Fibroblast of skin of scalp (primary cell): ENCODE measurements at regions not wholly inside any gene's neighbourhood (a gene's known extent, or its start where the extent isn't known, plus 50 kb on each side); places are given as distances from the start of the nearest gene placed in this dataset.
"Not testable (repeated sequence)": the region's sequence is repeated elsewhere in the genome, so short reads cannot be mapped to it uniquely, and the experiment has no call there.

Source experiments
- DNase-seq: peaks from one replicate; pipeline ENCODE4 v3.0.0-alpha.2; 2013

DNA sequence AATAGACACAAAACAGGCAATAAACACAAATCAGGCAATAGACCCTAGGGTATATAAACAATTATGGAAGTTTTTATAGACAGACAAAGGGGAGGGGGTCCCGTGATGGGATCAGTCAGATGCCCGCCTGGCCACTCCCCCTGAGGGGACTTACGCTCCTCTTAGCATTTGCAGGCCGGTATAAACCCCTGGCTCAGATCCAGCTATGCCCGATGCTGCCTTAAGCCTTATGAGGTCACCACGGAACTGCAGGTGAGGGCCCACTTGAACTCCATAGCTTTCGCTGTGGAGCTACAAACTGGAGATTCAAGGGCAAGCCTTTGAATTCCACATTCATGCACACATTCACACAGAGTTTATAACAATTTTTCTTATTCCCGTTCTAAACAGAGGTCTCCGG lies 340.5 kb upstream of the USP9Y start:
- DNase-seq: no peak

DNA sequence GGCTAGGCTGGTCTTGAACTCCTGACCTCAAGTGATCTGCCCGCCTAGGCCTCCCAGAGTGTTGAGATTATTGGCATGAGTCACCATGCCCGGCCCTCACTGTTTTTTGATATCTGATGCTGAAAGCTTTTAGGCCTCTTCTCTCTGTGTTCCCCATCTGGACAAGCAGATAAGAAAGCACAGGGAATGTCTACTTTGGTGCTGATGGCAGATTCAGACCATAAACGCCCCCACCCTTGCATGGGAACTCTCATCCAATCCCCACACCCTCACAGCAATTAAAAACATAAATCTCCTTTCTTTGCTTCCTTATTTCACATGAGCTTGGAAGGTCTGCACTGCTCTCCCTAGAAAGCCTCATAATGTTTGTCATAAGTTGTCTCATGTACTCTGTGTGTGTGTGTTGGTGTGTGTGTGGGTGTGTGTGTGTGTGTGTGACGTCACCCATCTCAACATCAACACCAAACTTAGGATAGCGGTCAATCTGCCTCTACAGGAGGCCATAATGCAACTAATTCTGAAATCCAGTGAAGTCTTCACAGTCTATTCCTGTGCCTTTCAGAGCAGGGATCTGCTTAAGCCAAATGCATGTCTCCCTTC lies 335.6 kb upstream of the USP9Y start:
- DNase-seq: no peak

DNA sequence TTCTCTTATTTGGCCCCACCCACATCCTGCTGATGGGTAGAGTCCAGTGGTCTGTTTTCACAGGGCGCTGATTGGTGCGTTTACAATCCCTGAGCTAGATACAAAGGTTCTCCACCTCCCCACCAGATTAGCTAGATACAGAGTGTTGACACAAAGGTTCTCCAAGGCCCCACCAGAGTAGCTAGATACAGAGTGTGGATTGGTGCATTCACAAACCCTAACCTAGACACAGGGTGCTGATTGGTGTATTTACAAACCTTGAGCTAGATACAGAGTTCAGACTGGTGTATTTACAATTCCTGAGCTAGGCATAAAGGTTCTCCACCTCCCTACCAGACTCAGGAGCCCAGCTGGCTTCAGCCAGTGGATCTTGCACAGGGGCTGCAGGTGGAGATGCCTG lies 326.4 kb upstream of the USP9Y start:
- not testable (repeated sequence) for DNase-seq

DNA sequence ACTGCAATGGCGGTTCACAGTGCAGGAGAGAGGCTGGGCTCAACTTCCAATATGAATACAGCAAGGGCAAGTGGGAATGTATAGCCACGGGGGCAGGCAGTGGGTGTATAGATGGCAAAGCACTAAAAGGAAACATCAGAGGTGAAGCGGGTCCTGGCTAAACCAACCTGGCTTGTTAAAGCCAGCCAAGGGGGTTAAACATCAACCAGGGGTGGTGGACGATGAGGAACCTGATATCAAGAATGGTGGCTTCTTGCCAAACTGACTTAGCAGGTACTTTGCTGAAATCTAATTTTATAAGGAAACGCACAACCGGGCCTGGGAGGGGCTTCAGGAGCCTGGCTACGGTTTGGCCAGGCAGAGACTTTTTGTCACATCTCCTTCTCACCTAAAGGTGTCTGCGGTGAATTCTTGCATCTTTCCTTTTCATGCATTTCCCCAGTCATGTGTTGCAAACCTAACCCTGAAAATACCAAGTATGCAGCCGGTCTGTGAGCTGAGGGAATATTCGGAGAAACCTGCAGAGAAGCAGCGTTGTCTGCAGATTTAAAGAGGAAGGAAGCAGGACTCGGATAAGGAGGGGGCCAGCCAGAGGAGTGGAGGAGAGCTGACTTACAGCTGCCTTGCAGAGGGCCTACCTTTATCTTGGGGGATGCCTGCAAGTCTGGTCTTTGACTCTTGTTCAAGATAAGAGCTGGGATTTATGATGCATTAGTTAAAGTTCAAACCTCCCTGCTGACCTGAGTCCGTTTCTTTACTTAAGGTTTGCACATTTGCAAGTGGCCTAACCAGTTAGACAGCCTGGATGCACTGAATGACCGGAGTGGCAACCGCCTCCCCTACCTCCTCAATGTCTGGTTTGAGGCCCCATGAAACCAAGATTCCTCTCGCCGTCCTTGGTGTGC lies 309.1 kb upstream of the USP9Y start:
- DNase-seq: not testable (repeated sequence)

DNA sequence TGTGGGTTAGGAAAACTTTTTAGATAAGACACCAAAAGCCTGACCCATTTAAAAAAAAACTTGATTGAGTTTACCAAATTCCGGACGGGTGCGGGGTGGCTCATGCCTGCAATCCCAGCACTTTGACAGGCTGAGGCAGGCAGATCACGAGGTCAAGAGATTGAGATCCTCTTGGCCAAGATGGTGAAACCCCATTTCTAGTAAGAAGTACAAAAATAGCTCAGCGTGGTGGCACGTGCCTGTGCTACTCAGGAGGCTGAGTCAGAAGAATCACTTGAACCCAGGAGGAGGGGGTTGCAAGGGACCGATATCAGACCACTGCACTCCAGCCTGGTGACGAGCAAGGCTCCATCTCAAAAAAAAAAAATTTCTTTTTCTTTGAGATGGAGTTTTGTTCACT lies 307.8 kb upstream of the USP9Y start:
- no peak for DNase-seq

DNA sequence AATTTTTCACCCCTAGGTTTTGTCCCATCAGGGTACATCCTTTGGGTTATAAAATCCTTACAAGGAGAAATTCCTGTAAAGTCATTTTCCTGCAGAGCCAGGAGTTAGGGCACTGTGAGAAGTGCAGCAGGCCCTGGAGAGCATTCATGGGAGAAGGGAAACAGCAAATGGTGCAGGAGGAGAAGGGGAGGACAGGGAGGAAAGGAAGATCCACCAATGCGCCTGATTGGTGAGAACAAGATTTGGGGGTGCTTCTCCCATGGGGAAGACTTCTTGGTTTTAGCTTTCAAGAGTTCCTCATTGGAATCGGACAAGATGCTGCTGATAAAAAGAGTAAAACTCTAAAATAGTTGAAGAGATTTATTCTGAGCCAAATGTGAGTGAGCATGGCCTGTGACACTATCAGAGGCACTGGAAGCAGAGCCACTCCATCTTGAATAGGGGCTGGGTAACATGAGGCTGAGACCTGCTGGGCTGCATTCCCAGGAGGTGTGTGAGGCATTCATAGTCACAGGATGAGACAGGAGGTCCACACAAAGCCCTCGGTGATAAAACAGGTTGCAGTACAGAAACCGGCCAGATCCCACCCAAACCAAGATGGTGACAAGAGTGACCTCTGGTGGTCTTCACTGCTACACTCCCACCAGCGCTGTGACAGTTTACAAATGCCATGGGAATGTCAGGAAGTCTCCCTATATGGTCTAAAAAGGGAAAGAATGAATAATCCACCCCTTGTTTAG lies 305.5 kb upstream of the USP9Y start:
- not testable (repeated sequence) for DNase-seq

DNA sequence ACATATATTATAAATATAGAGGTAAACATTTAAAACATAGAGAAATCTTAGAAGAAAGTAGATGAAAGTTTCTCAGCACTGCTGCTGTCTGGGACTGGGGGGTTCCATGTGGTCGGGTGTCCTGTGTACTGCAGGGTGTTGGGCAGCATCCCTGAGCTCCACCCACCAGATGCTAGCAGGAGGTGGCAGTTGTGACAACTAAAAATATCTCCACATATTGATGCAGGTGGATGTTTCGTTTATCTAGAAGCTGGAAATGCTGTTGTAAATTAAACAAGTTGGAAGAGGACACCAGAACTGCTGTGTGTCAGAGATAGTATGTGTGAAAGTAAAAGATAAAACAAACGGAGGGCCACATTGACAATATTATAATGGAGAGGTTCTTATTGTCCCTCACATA lies 297.1 kb upstream of the USP9Y start:
- DNase-seq: no peak

DNA sequence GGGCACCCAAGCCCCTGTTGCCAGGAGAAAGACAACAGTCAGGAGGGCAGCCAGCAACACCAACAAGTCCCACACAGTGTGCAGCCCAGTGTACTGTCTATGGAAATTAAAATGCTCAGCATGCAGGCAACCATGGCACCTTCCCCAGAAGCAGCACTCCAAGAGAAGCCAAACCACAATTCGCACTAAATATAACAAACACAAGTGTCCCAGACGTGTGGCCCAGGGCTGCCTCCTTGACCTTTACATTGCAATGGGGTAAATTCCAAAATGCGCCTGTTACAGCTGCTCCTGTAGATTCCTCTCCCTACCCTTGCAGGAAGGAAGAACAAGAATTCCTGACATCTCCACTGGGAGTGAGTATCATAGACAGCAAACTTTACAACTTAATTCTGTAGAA lies 292.8 kb upstream of the USP9Y start:
- no peak for DNase-seq

DNA sequence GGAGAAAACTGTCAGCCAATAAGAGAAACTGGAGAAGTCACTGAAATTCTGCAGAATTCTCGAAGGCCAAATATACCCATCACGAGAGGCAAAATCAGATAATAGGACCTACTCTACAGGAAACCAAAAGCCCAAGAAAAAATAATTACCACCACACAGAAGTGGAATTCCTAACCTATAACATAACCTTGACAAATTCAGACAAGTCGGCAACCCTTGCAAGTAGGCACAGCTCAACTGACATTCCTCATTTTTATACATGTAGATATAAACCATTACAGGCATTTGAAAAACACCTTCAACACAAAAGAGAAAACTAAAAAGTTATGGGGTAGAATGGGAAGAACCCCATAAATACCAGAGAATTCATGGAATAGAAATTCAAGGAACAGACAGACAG lies 290.3 kb upstream of the USP9Y start:
- no peak for DNase-seq

DNA sequence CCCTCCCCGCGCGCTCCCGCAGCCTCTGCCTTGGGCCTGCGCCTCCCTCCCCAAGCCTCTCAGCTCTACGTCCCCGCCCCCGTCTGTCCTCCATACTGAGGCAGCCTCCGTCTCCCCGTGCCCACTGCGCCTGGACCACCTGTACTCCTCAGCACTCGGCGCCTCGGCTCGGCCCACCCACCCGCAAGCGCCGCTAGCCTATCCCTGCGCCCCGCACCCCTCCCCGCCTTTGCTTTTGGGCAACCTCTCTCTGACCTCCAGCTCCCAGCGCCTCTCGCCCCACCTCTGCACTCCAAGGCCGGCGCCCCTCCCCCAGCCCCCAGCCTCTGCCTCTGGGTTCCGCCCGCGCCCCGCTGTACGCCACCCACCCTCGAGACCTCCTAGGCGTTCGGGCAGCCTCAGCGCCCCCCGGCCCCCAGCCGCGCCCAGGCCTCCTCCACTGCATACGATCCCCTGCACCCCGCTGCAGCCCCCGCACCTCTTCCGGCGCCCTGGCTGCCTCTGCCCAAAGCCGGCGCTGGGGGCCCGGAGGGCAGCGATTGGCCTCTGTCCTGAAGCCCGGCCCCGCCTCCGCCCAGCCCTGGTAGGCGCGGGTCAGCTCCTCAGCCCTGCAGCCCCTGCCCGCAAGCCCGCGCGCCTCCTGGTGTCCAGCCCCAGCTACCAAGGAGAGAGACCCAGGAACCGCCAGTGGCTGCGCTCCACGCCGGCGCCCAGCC lies 279.8 kb upstream of the USP9Y start:
- DNase-seq: no peak

DNA sequence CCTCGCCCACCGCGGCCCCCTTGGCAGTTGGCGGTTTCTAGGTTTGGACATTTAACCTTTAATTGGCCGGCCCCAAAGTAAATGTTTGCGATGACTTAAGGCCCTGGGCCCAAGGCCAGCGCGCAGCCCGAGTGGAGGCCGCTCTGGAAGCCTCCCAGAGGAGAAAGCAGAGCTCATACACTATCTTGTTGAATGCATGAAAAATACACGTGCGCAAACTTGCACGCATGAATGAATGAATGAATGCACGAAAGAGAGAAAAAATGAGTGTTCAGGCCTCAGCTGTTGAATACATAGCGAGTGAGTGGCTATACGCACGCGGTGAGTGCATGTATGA lies 279.3 kb upstream of the USP9Y start:
- no peak for DNase-seq

DNA sequence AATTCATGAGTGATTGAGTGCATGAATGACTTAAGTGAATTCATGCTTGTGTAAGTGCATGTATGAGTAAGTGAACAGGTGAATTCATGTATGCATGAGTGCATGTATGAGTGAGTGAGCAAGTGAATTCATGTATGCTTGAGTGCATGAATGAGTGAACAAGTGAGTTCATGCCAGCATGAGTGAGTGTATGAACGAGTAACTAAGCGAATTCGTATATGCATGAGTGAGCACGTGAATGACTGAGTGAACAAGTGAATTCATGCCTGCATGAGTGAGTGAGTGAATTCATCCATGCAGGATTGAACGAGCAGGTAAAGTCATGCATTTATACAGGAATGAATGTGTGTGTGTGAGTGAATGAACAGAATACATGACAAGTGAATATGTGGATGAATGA lies 278.5 kb upstream of the USP9Y start:
- no peak for DNase-seq

DNA sequence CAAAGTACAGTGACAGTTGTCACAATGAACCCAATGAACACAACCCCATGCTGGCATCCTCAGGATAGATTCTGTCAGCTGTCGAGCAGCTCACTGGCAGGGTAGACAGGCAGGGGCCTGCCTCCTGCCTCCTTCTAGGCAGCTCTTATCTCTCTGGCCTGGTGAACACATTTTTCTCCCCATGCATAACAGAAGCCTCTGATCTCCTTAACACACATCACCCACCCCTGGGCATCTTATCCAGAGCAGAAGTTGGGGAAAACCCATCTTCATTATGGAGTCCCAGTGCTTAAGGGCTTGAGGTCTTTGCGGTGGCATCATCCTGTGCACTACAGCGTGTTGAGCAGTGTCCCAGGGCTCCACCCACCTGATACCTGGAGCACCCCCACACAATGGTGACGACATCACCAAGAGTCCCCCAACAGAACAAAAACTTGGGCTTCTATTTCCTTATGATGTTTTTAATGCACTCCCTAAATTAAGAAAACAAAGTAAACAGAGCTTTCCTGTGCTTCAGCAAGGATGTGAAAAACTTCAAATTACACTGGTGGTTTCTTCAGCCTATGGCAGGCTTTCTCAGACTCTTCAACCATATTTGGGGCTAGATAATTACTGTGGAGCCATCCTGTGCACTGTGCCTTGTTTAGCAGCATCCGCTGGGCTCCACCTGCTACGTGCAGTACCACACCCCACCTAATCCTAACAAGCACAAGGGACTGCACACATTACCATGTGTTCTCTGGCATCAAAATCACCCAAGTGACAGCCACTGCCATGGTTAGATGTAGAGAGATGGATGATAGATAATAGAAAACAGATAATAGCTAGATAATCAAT lies 277.4 kb upstream of the USP9Y start:
- DNase-seq: no peak

DNA sequence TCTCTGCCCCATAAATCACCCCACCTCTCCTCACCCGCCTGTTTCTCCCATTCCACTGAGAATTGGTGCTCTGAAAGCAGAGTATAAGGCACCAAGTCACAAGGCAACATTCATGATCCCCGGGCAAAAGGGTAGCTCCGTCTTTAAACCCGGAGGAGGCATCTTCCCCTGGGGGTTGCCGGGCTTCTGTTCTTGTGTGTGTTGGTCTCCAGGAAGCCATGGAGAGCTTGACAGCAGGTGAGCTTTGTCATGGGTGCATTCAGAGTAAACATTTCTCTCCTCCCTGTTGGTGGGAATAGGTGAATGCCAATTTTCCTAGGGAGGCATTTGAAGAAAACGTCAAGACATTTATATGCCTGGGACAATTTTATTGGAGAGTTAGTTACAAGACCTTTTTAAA lies 275.5 kb upstream of the USP9Y start:
- DNase-seq: no peak

DNA sequence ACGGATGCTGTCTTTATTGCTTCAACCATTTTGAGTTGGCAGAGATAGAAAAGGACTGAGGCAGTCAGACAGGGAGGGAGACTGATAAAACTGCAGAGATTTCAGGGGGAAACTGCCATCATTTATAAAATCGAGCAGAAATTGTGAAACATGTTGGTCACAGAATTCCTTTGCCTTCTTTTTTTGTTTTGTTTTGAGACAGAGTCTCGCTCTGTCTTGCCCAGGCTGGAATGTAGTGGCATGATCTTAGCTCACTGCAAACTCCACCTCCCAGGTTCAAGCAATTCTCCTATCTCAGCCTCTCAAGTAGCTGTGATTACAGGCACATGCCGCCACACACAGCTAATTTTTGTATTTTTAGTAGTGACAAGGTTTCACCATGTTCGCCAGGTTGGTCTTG lies 273.7 kb upstream of the USP9Y start:
- DNase-seq: no peak

DNA sequence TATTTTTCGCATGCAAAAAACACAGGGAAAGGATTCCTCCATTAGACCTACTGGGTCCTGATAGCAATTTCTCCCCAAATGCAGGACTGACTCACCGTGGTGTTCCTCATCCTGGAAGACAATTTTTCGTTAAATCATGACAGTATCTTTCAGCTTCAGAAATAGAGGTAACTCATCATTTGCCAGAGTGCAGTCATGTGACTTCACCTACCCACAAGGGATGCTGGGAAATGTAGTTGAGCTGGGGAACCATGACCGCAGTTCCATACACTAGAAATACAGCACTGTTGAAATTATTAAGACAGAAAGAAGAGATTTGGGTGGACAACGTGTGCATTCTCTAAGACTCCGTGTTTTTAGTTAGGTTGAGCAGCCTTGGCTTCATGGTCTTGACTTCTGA lies 269.5 kb upstream of the USP9Y start:
- no peak for DNase-seq

DNA sequence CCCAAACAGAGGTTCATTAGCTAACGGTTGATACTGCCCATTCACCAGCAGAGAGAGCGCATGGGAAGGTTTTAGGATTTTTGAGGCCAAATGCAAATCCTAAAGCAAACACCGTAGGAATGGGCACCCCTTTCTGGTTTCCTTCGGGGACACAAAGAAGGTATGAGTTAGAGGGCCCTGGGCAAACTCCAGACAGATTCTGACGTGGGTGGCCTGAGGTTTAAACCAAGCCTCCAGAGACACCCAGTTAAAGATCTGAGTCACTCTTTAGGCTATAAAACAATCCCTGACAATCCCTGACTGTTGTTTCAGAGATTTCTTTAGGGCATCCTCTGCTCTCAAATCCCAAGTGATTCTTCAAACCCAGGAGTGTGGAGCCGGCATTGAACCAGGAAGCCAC lies 262.2 kb upstream of the USP9Y start:
- not testable (repeated sequence) for DNase-seq

DNA sequence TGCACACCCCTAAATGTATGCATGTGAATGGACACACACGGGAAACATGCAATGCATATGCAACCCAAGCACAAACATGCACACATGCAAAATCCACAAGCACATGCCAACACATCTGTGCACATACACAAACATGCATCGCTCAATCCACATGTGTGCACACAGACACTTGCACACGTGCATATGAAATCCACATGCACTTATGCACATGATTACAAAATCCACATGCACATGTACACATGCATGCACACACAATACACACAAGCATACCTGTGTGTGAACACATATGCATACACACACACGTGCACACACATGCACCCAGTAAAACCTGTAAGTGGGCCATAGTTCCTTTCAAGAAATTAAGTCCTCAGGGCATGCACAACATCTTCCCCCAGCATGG lies 256.8 kb upstream of the USP9Y start:
- no peak for DNase-seq

DNA sequence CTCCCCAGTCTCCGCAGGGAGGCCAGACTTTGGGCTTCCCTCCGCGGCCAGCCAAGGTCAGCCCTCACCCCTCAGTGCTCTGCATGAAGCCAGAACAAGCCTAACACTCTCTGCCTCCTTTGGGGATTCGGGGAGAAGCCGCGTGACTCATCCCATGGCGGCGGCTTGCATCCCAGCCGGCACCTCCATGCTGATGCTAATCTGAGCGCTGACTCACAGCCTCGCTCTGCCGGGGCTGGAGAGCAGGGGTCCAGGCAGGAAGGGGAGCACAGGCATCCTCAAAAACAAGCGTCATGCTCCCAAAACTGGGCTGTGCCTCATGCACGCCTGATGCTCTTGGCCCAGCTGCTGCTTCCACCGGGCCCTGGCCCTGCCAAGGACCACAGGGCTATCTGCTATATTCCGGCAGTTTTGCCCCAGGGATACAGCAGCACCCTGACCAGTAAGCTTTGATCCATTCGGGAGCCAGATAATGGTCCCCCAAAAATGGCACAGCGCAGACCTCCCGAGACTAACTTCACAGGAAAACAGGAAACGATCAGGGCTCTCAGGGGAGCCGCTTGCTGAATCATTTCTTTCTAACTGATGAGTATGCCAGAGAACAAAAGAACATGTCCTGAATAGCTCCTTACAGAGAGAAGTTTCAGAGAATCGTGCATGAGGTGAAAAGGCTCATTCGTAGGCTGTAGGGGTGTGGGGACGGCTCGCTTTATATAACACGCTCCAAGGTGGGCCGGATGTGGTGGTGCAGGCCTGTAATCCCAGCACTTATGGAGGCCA lies 254.4 kb upstream of the USP9Y start:
- DNase-seq: peak; percentile 43

DNA sequence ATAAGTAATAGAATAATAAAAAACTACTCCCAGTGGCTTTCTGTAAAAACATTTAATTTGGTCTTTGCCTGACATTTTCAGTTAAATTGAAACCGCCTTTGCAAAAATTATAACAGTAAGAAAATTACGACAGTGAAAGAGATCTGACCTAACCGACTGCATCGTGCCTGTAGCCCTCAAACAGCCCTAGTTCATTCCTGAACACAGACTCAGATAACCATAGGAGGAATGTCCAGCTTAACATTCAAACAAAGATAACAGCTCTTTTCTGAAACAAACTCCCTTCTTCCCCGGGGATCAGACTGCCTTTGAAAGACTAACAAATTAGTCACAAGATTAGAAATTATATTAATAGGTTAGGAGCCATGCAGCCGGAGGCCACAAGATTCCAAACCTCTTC lies 252.5 kb upstream of the USP9Y start:
- not testable (repeated sequence) for DNase-seq

DNA sequence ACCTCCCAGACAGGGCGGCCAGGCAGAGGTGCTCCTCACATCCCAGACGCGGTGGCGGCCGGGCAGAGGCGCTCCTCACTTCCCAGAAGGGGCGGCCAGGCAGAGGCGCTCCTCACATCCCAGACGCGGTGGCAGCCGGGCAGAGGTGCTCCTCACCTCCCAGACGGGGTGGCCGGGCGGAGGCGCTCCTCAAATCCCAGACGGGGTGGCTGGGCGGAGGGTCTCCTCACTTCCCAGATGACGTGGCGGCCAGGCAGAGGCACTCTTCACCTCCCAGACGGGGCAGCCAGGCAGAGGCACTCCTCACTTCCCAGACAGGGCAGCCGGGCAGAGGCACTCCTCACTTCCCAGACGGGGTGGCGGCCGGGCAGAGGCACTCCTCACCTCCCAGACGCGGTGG lies 247.7 kb upstream of the USP9Y start:
- DNase-seq: not testable (repeated sequence)
